Fibroblast of pulmonary artery (primary cell): ENCODE measurements at regions not wholly inside any gene's neighbourhood (a gene's known extent, or its start where the extent isn't known, plus 50 kb on each side); places are given as distances from the start of the nearest gene placed in this dataset.
A peak's percentile ranks its signal among the peaks of the same experiment; 100 is the strongest.

Experiments
- DNase-seq: peaks from one replicate; pipeline ENCODE4 v3.0.0-alpha.2; 2010; ENCODE audit warnings: low read depth
- H3K4me3 ChIP-seq: replicated peaks from 2 replicates; pipeline ENCODE4 v1.5.1; 2011; ENCODE audit warnings: low read depth, mild to moderate bottlenecking, control low read depth, low read length, moderate library complexity
- TF ChIP-seq, protein P1 (sequence below): IDR thresholded peaks from 2 replicates; pipeline ENCODE4 v1.5.1; 2011; ENCODE audit warnings: mild to moderate bottlenecking, control low read depth, low read length, inconsistent platforms; ENCODE audit errors: missing control alignments

DNA sequence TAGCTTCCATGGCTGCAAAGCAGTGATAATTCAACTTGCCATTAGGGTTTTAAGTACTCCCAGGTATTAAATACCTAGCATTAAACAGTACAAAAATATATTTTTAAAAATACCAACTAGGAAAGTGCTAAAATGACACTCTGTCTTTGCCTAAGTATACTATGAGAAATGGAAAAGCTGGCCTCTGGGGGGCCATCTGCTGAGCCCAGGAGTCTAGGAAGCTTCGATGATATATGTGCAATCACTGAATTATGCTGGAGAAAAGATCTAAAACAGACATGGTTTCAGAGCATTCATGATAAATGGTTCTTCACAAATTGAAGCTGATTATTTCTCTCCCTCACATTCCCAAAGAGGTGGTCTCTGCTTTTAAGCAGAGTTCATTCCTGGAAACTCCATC is 191.8 kb downstream of the OPA1 start:
- H3K4me3 ChIP-seq, result no peak overlapping the region
- DNase-seq, result no peak
- TF ChIP-seq, protein P1, sequence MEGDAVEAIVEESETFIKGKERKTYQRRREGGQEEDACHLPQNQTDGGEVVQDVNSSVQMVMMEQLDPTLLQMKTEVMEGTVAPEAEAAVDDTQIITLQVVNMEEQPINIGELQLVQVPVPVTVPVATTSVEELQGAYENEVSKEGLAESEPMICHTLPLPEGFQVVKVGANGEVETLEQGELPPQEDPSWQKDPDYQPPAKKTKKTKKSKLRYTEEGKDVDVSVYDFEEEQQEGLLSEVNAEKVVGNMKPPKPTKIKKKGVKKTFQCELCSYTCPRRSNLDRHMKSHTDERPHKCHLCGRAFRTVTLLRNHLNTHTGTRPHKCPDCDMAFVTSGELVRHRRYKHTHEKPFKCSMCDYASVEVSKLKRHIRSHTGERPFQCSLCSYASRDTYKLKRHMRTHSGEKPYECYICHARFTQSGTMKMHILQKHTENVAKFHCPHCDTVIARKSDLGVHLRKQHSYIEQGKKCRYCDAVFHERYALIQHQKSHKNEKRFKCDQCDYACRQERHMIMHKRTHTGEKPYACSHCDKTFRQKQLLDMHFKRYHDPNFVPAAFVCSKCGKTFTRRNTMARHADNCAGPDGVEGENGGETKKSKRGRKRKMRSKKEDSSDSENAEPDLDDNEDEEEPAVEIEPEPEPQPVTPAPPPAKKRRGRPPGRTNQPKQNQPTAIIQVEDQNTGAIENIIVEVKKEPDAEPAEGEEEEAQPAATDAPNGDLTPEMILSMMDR, result no peak

DNA sequence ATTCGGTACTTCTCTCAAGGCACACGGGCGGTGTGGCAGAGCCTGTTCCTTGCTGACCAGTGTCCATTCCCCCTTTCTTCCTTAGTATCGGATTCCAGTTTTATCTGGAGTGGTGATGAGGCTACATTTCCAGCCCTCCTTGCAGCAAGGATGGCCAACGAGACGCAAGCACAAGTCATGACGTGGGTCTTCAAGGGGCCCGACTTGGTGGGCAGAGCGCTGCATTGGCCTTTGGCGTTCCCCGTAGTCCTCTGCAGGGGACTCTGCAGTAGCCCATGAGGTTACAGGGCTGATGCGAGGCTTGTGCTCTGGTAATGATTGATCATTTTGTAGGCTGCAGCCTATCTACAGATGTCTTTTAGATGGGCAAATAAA is 194.5 kb downstream of the OPA1 start:
- no peak overlapping the region for H3K4me3 ChIP-seq
- TF ChIP-seq, protein P1, result no peak
- no peak for DNase-seq

DNA sequence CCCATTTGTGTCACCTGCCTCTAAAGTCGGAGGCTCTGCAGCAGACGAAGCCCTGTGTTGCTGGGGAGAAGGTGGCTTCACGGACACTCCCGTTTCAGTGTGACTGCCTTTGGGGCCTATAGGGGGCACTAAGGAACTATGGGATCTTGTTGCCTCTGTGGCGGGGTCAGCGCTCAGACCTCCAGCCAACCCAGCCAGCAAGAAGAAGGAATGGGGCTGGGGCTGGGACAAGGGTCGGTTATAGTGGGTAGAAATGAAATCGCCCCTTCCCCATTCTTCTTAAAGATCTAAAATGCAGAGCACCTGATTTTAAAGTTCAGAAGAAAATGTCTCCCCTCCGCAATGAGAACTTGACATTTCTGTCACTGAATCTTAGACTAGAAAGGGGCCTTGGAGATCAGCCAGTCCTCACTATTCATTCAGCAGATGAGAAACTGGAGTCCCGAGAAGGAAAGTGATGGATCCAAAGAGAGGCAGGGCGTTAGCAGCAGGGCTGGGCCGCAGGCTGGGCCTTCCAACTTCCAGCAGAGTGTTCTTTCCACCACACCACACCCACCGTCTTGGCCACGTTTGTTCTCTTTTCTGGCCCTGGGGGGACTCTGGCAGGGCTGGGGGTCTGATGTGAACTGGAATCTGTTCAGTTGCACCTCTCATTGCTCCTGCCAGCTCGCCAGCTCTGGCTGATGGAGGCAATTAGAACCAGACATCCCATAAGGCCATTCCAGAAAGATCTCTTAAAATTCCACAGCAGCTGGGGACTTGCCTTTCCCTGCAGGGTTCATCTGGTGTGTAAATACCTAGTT is 195.4 kb downstream of the OPA1 start:
- H3K4me3 ChIP-seq, result no peak overlapping the region
- TF ChIP-seq, protein P1, result peak; percentile 63
- peak; percentile 61 for DNase-seq

DNA sequence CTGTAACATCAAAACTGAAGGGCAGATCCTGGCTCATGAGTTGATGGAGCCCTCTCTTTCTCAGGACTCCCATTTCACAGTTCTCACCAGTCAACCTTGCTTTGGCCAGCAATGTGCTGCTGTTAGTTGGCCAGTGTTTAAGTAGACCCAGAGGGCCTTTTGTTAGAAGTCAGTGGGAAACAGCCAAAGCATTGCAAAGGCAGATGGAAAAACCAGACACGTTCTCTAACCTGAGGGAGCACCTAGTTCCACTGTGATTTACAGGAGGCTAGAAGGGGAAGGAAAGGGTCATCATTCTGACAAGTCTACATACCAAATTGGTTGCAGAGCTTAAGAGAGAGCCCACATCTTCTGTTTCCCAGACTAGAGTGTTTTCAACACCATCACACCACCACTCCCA is 196.4 kb downstream of the OPA1 start:
- DNase-seq, result no peak
- H3K4me3 ChIP-seq, result no peak overlapping the region
- TF ChIP-seq, protein P1, result no peak

DNA sequence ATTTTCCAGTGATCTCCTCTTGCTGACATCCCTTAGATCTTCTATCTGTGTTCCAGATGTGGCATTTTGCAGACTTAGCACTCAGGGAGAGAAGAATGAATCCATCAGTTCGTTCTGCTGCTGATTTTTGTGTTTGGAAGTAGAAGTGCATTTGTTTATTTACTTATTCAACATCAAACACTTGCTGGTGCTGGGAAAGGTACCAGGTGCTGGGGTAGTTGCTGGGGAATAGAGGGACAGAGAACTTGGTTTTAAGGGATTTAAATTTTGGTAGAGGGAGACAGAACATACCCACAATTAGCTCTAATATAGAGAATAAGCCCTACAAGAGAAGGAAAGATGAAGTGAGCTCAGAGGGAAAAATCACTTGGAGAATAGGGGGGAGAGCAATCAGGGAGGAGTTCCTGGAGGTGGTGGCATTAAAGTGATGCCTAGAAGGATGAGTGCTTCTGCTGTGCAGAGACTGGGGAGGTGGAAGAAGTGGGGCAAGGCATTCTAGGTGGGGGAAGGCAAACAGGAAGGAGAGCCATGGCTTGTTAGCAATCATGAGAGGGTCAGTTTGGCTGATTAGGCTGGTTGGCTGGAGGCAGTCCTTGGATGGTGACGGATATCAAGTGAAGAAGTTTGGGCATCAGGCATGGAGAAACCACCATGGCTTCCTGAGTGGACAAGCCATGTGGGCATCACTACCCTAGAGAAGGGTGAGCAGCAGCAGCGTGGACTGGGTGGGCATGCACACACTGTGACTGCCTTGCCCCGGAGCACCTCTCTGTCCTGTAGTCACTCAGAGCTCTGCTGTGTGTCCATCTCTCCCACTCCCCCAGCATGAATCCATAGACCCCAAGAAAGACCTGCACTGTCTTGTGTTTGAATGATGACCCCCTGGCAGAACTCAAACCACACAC is 197.3 kb downstream of the OPA1 start:
- H3K4me3 ChIP-seq, result no peak overlapping the region
- no peak for DNase-seq
- TF ChIP-seq, protein P1, result no peak

DNA sequence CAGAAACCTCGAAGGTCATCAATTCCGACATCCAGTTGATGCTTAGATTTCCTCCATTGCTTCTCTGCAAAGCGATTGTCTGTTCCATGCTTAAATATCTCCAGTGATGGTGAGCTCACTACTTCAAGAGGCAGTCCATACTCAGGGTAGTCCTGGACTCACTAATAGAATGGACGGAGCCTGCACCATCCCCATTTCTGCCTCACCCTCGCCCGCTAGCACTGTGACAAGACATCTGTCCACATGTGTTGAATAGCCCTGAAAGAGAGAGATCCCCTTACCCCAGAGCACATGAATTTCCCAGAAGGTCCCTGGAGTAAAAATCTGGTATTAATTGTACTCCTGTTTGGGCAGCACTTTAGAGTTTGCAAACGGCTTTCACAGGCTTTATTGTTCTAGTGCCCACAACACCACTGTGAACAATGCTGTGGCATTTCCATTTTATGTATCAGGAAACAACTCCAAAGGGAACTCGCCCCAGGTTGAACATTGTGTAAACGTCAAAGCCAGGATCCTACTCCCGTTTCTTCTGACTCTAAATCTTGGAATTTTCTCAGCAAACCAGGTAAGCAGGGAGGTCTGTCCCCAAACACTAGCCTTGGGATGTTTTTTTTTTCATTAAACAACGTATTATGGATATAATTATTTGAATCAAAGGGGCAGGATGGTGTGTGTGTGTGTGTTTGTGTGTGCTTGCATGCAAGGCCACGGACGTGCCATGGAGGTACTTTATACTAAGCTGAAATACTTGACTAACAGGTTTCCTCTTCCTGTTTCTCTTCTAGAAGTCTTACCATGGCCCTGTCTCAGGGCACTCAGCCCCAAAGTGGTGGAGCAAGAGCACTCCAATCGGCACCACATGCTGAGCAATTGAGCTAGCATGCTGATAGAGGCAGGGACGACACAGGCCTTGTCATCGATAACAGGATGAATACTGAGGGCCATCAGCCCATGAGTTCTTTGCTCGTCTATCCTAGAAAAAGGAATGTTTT is 198.3 kb downstream of the OPA1 start:
- TF ChIP-seq, protein P1, result no peak
- DNase-seq, result no peak
- H3K4me3 ChIP-seq, result no peak overlapping the region
